GM19023 (cell line): ENCODE measurements at regions not wholly inside any gene's neighbourhood (a gene's known extent, or its start where the extent isn't known, plus 50 kb on each side); places are given as distances from the start of the nearest gene placed in this dataset.
A peak's percentile ranks its signal among the peaks of the same experiment; 100 is the strongest.

Experiments used
- ATAC-seq: cut with Tn5 transposase; IDR thresholded peaks from one replicate; pipeline ENCODE4 v1.9.1; 2021; ENCODE audit warnings: mild to moderate bottlenecking, moderate library complexity; ENCODE audit not compliant: unreplicated experiment

DNA sequence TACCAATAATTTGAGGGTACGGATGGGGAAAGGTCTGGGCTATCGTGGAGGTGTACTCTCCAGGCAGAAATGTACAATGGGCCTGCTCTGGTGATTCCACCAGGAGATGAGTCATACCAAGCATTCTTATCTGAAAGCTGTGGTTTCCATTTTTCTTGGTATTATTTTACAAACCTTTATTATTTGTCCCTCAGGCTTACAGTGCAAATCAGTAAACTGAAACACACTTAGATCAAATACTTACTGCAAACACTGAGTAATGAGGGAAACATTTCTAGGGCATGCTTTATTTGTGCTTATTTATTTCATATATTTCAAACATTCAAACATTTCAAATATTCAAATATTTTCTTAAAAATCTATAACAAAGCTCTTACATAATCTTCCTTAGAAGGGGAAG lies 319.8 kb downstream of the RND3 start:
- ATAC-seq = peak; percentile 81

DNA sequence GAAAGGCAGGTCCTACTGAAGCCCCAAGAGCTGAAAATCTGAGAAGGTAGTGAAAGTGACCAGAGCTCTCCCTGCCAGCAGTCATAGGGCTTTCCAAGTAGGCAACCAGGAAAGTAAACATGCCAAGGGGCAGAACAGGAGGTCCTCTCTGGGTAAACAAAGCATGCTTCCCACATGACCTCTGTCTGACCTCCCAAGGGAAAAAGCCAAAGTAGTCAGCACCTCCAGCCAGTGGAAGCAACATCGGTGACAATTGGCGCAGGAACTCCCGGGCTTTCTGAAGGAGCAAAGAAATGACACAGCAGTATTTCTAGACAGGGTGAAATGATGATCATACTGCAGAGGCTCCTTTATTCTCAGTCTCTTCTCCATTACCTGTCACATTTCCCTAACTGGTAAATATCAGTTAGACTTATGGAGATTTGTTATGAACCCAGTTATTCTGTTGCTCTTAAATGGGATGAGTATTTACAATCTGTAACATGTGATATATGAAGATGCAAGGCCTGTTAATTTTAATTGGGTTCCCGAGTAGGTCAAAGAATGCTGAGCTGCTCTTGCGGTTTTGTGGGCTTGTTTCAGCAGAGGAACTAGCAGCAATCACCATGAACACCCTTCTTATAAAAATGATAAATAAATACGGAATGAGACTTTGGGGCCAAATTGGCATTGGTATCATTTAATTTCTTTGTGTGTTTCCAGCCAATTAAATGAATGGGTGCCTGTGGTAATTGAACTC lies 321.0 kb downstream of the RND3 start:
- no peak for ATAC-seq

DNA sequence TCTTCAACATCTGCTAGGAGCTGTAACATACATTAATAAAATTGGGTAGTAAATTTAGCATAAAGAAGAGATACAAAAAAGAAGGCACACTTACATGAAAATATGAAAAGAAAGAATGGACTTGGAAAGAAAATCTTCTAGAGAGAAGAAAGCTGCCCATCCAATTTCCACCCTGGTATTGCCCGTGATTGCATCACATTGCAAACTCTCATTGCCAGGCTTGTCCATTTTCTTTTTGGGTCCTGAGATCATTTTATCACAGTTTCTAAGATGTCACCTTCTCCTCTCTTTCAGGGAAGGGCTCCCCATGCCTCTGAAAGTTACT lies 321.5 kb downstream of the RND3 start:
- ATAC-seq = no peak

DNA sequence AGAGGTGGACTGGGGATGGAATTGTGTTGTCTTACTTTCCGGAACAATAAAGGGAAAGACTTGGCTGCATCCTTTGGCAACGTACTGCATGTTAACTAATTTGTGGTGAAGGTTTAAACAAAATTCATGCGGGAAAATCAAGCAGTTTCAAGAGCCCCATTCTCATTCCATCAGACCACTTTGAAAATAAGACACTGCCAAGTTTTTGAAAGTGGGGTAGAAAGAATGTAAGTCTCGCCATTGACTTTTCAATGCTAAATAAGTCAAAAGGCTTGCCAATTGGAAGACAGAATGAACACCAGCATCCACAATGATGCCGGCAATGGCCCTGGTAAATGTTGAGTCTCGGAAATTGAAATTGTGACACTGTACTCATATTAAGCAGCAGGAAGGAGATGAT lies 322.0 kb downstream of the RND3 start:
- no peak for ATAC-seq

DNA sequence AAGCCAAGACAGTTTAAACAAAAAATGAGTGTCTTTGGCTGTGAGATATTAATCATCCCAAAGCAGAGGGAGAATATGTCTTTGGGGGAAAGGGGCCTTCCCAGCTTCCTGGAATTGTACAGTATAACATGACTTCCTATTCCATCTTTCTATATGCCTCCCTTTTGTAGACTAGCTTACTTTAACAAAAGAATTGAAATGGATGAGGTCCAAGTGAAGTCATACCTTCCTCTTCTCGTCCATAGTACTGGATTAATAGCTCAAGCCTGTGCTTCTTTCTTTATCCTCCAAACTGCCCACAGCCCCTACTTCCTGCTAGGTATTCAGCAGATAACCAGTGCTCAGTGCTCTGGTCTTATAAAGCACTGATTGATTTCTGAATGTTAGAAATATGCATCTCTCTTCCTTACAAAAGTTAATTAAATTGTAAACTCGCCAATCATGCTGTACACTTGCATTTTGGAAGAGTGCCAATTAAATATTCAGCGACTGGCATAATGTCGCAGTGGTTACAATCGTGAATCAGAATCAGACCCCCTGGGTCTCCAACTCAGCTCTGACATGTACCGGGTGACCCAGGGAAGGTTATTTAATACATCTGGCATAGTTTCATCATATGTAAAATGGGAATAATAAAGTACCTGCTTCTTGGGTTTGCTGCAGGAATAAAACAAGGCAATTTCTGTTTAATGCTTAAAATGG lies 325.1 kb downstream of the RND3 start:
- ATAC-seq = no peak

DNA sequence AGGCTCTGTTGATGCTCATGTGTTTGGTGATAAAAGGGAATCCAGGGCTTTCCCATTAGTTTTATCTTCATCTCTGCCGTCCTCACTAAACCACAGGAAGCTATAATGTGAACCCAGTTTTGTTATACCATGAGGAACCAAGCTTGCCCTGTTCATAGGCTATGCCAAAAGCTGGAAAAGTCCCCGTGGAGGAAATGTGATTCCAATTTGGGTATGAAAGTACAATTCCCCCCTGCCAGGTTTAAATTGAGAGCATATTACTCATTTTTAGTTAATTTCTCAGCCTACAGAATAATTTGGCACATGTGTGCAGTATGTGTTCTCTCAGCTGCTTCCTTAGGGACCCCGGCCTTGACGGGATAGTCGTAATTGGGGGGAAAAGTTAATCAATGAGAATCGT lies 327.4 kb downstream of the RND3 start:
- no peak for ATAC-seq

DNA sequence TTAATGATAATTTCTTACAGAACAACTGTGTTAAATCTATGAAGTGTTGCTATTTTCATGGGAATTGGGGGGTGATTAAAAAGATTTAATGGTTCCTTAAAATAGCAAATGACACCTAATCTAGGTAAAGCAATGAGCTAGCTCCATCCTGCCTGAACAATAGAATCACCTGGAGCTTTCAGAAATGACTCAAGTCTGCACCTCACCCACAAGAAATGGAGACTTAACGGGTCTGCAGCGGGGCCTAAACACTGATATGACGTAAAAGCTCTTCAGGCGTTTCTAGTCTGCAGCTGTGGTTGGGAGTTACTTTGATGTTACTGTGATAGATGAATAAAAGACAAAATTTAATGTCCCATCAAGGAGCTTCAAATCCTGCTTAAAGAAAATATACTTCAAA lies 328.2 kb downstream of the RND3 start:
- ATAC-seq = no peak

DNA sequence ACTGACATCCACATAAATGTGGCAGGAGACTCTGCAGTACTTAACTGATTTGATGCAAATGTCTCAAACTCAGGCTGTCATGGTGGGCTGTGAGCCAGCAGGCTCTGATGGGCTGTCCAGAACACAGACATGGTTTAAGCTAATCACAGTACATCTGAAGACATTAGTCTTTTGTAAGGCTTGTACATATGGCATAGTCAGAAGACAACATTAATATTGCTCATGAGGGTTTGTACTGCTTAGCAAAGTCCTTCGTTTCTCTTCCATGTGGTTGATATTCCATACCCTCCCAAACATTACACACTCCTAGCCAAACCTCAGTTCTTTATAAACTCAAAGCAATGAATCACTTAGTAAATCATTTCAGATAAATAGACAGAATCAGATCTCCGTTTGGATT lies 330.6 kb downstream of the RND3 start:
- ATAC-seq = no peak

DNA sequence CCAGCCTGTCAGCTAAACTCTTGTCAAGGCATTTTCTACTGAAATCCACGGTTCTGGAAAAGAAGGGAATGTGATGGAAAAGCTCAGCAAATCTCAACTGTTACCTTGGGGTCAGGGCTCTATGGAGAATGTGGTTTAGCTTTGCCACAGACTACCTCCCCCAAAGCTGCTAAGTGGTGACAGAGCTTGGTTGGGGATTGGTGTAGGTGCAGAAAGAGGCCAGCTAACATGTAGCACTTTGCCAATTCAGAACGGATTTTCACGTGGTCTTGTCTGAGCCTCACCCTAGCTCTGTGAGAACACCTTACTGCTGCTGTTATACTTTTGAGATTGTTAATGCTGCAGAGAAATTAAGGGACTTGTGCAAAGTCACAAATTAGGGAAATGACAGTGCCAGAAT lies 331.1 kb downstream of the RND3 start:
- ATAC-seq = no peak

DNA sequence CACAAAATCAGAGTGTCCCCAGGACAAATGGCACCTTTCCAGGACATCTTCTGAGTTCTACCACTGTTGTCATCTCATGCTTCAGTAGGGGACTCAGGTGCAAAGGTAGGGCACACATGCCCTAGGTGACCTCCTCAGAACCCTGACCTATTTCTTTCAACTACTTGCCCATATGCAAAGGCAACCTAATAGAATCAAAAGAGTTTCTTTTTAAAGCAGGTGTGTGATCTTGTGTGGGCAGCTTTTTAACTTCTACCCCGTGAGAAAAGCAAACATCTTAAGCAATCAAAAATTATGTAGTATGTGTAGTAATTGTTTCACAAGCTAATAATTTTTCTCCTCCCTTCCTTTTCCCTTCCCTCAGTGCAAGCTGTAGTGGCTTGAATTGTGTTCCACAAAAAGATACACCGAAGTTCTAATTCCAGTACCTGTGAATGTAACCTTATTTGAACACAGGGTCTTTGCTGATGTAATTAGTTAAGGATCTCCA lies 333.1 kb downstream of the RND3 start:
- ATAC-seq = no peak

DNA sequence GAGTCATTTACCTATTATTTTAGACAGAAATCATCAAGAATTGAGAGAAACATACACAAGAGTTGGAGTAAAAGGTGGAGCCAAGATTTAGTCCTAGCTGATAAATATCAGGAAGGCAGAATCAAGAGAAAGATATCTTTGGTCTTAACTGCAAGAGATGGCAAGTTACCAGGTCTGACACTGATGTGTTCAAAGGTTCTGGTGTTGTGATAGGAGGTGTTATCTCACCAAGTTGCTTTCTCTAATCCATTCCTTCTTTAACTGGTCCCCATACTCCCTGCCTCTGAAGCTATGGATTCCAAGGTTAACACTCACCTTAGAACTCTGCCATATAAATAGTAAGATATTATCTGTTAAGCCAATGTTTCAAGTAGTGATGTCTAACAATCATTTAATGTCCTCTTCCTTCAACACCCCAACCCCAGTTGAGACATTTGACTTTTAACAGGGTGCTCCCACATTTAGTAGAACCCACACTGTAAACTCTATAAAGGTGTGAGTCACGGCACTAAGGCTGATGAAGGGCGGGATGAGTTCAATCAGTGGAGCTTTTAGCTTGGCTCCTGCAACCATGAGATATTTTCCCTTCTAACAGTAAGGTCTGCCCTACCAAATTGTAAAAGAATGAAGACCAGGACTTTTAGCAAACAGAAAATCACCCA lies 333.7 kb downstream of the RND3 start:
- no peak for ATAC-seq

DNA sequence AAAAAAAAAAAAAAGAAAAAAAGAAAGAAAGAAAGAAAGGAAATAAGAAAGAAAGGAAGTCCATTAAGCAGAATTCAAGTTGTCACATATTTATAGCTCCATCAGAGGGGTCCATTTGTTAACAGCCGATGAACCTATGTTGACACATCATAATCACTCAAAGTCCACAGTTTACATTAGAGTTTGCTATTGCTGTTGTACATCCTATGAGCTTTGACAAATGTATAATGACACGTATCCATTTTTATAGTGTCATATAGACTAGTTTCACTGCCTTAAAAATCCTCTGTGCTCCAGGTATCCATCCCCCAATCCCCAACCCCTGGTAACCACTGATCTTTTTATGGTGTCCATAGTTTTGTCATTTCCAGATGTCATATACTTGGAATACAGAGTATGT lies 335.2 kb downstream of the RND3 start:
- ATAC-seq = no peak

DNA sequence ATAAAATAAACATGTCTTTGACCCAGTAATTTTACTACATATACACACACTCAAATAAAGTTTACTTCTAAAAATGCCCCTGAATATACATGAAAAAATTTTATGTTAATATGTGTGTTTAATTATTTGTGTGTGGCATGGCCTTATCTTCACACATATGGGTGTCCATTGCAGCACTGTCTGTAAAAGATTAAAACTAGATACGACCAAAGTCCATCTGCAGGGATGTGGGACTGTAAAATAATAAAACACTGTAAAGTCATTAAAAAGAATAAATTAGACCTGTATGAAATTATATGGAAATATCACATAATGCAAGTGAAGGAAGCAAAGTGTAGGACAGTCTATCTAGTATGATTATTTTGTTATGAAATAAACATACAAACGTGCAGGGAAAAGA lies 337.3 kb downstream of the RND3 start:
- ATAC-seq = no peak

DNA sequence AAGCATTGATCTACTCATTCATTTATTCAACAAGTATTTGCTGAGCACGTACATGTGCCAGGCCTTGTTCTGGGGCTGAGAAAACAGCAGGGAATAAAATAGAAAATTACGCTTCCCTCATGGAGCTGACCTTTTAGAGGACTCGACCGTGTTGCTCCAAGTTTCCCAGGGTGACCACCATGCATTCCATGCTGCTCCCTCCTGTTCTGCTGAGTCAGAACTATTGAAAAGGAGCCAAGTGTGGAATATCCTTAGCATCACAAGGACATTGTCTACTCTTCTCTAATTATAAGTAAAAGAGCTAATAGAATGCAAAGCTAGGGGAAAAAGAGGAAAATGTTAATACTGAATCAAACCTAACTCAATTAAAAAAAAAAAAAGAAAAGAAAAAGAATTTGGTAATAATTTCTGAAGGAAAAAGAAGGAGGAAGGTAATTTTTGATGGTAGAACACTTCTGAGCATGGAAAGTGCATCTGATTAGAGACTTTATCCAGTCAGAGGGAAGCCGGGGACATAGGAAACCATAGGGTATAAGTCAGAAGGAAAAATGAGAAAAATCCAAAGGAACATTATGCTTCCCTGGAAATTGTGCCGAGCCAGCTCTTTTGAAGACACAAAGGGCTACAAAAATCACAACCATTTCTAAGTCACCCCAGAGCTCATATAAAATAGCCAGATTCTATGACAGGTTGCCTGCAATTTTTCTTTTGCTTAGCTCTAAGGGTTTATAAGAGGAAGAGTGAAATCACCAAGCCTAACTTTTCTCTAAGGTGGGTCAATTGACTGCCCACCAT lies 339.4 kb downstream of the RND3 start:
- no peak for ATAC-seq

DNA sequence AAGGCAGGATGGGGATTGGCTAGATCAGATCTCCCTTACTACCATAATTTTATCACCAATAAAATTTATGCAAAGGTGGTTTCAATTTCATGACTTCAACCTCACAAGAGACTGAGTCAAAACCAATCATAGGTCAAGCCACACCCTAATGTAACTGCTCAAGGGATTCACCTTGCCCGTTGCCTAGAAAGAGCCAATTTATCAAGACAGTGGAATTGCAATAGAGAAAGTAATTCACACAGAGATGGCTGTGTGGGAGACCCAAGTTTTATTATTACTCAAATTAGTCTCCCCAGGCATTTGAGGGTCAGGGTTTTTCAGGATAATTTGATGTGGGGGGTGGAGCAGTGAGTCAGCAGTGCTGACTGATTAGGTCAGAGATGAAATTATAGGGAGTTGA lies 340.6 kb downstream of the RND3 start:
- no peak for ATAC-seq

DNA sequence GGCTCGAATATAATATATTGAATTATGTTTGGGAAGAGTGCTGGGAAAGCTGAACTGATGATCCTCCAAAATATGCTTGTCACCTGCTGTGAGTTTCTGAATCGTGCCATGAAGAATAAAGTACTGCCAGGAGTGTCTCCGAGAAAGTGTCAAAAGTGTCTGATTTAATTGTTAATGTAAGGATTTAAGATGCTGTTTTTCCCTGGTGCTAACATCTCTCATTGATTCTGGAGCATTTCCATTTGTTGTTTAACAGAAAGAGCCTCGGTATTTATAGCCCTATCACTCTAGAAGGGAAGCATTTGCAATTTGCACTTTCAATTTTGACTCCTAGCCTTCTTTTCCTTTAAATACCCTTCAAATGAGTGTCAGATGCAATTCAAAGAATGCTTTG lies 342.2 kb downstream of the RND3 start:
- ATAC-seq = no peak

DNA sequence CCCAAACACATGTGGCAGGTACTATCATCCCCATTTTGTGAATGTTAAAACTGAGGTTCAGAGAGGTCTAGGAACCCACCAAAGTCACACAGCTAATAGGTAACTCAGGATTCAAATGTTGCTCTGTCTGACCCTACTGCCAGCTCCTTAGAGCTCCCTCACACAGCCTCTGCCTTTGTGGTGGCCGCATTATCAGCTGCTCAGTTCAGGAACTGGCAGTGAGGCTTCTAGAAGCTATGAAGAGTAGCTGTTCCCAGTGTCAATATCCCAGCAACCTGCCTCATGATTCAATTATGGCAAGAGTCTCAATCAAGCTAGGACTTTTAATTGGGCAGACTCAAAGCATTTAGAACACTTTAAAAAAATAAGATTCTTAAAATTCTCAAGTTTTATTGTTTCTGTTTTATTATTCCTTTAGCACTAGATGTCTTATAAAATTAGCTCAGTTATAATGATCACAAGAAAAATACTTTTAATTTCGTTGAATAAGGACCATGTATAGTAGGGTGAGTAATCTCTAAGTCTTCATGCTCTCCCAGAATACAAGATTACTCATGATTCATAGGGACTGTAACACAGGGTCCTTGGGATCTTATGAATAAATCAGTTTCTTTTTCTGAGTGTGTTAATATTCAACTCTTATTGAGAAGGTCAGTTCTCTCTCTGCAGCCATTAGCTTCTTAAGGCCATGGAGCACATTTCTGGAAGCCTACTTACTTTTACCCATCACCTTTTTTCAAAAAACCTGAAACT lies 342.7 kb downstream of the RND3 start:
- no peak for ATAC-seq

DNA sequence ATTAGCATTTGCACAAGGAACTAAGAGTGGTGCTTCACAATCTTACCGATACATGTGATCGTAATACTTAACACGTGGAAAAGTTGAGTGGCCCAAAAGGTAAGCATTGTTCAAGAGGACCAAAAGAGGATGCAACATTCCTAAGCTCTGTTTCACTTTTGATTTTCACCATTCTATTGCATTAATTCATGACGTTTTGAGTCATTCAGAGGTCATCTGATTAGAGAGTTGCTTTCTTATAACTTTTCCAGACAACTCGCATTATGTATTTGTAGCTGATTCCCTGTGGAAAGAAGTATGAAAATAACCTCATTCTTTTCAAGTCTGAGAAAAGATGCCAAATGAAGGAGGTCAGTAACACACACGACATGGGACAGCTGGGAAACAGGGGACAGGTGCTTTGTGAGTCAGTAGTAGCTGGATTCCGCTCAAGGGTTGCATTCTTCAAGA lies 344.4 kb downstream of the RND3 start:
- no peak for ATAC-seq

DNA sequence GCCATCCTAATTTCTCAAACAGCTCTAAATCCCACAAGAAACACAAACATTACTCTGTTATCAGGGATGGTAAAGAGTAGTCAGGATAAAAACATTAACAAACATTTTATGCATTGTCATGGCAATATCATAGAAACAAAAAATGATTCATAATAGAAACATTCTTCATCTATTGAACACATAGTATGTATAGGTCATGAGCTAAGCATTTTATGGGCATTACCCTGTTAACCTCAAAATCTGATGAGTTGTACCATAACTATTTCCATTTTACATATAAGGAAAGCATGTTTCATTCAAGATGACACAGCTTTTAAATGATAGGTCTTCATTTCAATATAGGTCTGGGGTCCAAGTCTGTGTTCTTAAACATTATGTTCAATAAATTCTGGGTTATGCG lies 344.9 kb downstream of the RND3 start:
- no peak for ATAC-seq

DNA sequence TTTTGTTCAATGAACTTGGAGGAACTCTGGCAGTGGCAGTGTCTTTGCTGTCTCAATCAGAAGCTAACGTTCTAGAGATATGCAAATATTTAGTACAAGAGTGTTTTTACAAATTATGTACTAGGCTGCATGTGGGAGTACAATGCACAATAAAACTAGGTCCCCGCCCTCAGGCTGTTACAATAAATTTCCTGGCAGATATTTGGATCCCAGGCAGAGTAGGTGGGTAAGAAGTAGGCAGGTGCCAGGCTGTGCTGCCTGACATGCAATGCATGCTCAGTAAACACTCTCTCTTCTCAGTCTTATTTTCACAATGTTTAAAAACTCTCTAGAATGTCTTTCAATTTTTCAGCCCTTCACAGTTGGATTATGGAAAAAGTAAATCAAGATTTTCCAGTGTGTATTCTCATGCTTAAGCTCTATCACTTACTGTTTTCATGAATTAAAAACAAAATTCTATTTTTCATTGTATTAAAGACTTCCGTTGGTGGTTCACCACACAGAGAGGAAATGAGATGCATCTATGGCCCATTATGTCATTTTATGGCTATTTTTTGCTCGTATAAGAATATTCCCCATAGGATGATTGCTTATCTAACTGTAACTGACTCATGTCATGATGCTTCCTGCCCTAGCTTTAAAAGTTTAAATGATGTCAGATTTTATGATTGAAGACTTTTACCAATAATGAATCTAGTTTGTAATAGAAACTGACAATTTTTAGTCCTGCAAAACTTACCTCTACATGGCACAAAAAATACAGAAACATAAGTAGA lies 346.1 kb downstream of the RND3 start:
- ATAC-seq = no peak
